ENCODE measurements at regions not wholly inside any gene's neighbourhood (a gene's known extent, or its start where the extent isn't known, plus 50 kb on each side); places are given as distances from the start of the nearest gene placed in this dataset.
"Not testable (repeated sequence)": the region's sequence is repeated elsewhere in the genome, so short reads cannot be mapped to it uniquely, and the experiment has no call there.

DNA sequence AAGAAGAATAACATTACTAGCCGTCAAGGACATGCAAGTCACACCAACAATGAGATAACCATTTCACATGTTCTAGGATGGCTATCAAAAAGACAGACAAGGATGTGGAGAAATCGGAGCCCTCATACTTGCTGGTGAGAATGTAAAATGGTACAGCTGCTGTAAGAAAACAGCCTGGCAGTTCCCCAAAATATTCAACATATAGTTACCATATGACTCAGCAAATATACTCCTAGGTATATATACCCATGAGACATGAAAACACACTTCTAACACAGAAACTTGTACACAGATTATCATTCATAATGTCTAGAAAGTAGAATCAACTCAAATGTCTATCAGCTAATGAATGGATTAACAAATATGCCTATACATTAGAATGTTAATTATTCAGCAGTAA lies 105.4 kb upstream of the PCAT7 start:
- Mint-ChIP-seq H3K4me1 (ENCODE audit: low read depth, unreplicated experiment) (peaks cover 6% of the 10 kb centered on the region), H3K27ac (ENCODE audit: unreplicated experiment) (no peak overlapping the region), H3K9me3 (ENCODE audit: unreplicated experiment) (no peaks in the 10 kb centered on the region), H3K36me3 (ENCODE audit: low read depth, unreplicated experiment) (peaks cover 12% of the 10 kb centered on the region), H3K4me3 (ENCODE audit: unreplicated experiment) (no peak overlapping the region), H3K27me3 (ENCODE audit: low read depth, unreplicated experiment) (no peaks in the 10 kb centered on the region)
- Histone ChIP-seq H3K36me3 (ENCODE audit: insufficient read depth, low read length) (peaks cover 15% of the 10 kb centered on the region), H3K4me2 (ENCODE audit: low read length) (no peak overlapping the region), H3K4me1 (ENCODE audit: insufficient read depth, low read length) (no peaks in the 10 kb centered on the region), H3K27ac (ENCODE audit: low read depth, low read length) (no peak overlapping the region), H3K79me2 (ENCODE audit: insufficient read depth, low read length) (no peaks in the 10 kb centered on the region), H4K20me1 (ENCODE audit: insufficient read depth, low read length) (no peaks in the 10 kb centered on the region), H3K27me3 (ENCODE audit: insufficient read depth, low read length) (no peaks in the 10 kb centered on the region), H3K4me3 (ENCODE audit: insufficient read depth, low read depth, low read length) (no peak overlapping the region), H2AFZ (ENCODE audit: low read depth, low read length) (no peak overlapping the region), H3K9me3 (ENCODE audit: insufficient read depth, low read depth, low read length) (no peaks in the 10 kb centered on the region), H3K9ac (ENCODE audit: low read length) (no peak overlapping the region)
- DNase-seq (ENCODE audit: low read depth) = no peak
- TF ChIP-seq EZH2 (IDR thresholded peaks at IDR 0.05; ENCODE audit: insufficient read depth, low read length) = no peak
- TF ChIP-seq, protein P1, sequence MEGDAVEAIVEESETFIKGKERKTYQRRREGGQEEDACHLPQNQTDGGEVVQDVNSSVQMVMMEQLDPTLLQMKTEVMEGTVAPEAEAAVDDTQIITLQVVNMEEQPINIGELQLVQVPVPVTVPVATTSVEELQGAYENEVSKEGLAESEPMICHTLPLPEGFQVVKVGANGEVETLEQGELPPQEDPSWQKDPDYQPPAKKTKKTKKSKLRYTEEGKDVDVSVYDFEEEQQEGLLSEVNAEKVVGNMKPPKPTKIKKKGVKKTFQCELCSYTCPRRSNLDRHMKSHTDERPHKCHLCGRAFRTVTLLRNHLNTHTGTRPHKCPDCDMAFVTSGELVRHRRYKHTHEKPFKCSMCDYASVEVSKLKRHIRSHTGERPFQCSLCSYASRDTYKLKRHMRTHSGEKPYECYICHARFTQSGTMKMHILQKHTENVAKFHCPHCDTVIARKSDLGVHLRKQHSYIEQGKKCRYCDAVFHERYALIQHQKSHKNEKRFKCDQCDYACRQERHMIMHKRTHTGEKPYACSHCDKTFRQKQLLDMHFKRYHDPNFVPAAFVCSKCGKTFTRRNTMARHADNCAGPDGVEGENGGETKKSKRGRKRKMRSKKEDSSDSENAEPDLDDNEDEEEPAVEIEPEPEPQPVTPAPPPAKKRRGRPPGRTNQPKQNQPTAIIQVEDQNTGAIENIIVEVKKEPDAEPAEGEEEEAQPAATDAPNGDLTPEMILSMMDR (IDR thresholded peaks at IDR 0.05; ENCODE audit: insufficient read depth, low read depth, low read length) = no peak
- no peak for FAIRE-seq

DNA sequence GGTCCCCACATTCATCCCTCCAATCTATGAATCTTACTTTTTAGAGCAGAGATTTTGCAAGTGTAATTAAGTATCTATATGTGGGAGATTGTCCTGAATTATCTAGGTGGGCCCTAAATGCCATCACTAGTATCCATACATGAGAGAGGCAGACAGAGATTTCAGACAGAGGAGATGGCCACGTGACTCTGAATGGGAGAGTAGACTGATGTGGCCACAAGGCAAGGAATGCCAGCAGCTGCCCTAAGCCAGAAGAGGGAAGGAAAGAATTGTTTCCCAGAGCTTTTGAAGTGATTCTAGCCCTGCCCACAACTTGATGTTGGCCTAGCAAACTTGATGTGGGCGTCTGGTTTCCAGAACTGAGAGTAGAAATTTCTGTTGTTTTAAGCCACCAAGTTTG lies 90.1 kb upstream of the PCAT7 start:
- no peaks in the 10 kb centered on the region for H3K27me3 ChIP-seq (ENCODE audit: insufficient read depth, low read length)
- no peak for FAIRE-seq

DNA sequence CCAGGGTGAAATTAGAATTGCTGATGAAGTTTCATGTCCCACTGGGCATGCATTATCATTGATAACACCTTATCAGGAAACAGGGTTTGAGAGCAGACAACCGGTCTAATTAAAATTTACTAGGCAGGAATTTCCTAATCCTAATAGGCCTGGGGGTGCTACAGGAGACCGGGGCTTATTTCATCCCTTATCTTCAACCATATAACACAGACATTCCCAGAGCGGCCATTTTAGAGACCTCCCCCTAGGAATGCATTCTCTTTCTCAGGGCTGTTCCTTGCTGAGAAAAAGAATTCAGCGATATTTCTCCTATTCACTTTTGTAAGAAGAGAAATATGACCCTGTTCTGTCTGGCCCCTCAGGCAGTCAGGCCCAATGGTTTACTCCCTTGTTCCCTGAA lies 82.8 kb upstream of the PCAT7 start:
- not testable (repeated sequence) for H3K27me3 ChIP-seq (ENCODE audit: insufficient read depth, low read length); H3K36me3 ChIP-seq (ENCODE audit: insufficient read depth, low read length); H3K9me3 ChIP-seq (ENCODE audit: insufficient read depth, low read depth, low read length); H3K27me3 Mint-ChIP-seq (ENCODE audit: low read depth, unreplicated experiment); H2AFZ ChIP-seq (ENCODE audit: low read depth, low read length); H3K36me3 Mint-ChIP-seq (ENCODE audit: low read depth, unreplicated experiment); H3K27ac ChIP-seq (ENCODE audit: low read depth, low read length); H3K79me2 ChIP-seq (ENCODE audit: insufficient read depth, low read length); DNase-seq (ENCODE audit: low read depth); FAIRE-seq; H3K4me2 ChIP-seq (ENCODE audit: low read length); H3K4me1 Mint-ChIP-seq (ENCODE audit: low read depth, unreplicated experiment); H3K4me3 ChIP-seq (ENCODE audit: insufficient read depth, low read depth, low read length); H3K4me3 Mint-ChIP-seq (ENCODE audit: unreplicated experiment); H3K4me1 ChIP-seq (ENCODE audit: insufficient read depth, low read length); H4K20me1 ChIP-seq (ENCODE audit: insufficient read depth, low read length); H3K9ac ChIP-seq (ENCODE audit: low read length); H3K27ac Mint-ChIP-seq (ENCODE audit: unreplicated experiment)
- H3K9me3 Mint-ChIP-seq (ENCODE audit: unreplicated experiment) = peaks cover 19% of the 10 kb centered on the region

More for the DNA sequence above, 90.1 kb upstream of the PCAT7 start:
- Mint-ChIP-seq H3K27ac (ENCODE audit: unreplicated experiment) (no peak overlapping the region), H3K36me3 (ENCODE audit: low read depth, unreplicated experiment) (peaks cover 21% of the 10 kb centered on the region), H3K9me3 (ENCODE audit: unreplicated experiment) (peaks cover 18% of the 10 kb centered on the region), H3K27me3 (ENCODE audit: low read depth, unreplicated experiment) (no peaks in the 10 kb centered on the region), H3K4me3 (ENCODE audit: unreplicated experiment) (no peak overlapping the region), H3K4me1 (ENCODE audit: low read depth, unreplicated experiment) (no peaks in the 10 kb centered on the region)
- no peaks in the 10 kb centered on the region for H3K4me1 ChIP-seq (ENCODE audit: insufficient read depth, low read length)
- no peak overlapping the region for H3K9ac ChIP-seq (ENCODE audit: low read length)
- no peaks in the 10 kb centered on the region for H4K20me1 ChIP-seq (ENCODE audit: insufficient read depth, low read length)
- TF ChIP-seq EZH2 (IDR thresholded peaks at IDR 0.05; ENCODE audit: insufficient read depth, low read length) = no peak
- TF ChIP-seq, protein P1 (IDR thresholded peaks at IDR 0.05; ENCODE audit: insufficient read depth, low read depth, low read length) = no peak
- H3K36me3 ChIP-seq (ENCODE audit: insufficient read depth, low read length) = peaks cover 6% of the 10 kb centered on the region
- H2AFZ ChIP-seq (ENCODE audit: low read depth, low read length) = no peak overlapping the region
- no peaks in the 10 kb centered on the region for H3K79me2 ChIP-seq (ENCODE audit: insufficient read depth, low read length)
- H3K4me2 ChIP-seq (ENCODE audit: low read length) = no peak overlapping the region
- H3K4me3 ChIP-seq (ENCODE audit: insufficient read depth, low read depth, low read length) = no peak overlapping the region
- H3K27ac ChIP-seq (ENCODE audit: low read depth, low read length) = no peak overlapping the region
- no peak for DNase-seq (ENCODE audit: low read depth)
- no peaks in the 10 kb centered on the region for H3K9me3 ChIP-seq (ENCODE audit: insufficient read depth, low read depth, low read length)

All from astrocyte (in vitro differentiated cells and primary cell).